Colonic mucosa (tissue), 4 donors: ENCODE measurements at regions not wholly inside any gene's neighbourhood (a gene's known extent, or its start where the extent isn't known, plus 50 kb on each side); places are given as distances from the start of the nearest gene placed in this dataset.

ENCODE experiments used
- DNase-seq: peaks from one replicate; pipeline ENCODE4 v3.0.0-alpha.2; 2020
- H3K27ac ChIP-seq: fragments of 200-600 bp; one replicate; pipeline ENCODE4 v1.8.0; 2021
- H3K27me3 ChIP-seq: fragments of 200-600 bp; one replicate; pipeline ENCODE4 v1.8.0; 2021
- H3K36me3 ChIP-seq: fragments of 200-600 bp; one replicate; pipeline ENCODE4 v1.8.0; 2021
- H3K4me1 ChIP-seq: fragments of 200-600 bp; one replicate; pipeline ENCODE4 v1.8.0; 2021; ENCODE audit warnings: mild to moderate bottlenecking
- H3K4me3 ChIP-seq: fragments of 200-600 bp; one replicate; pipeline ENCODE4 v1.8.0; 2021
- H3K9ac ChIP-seq, 2 donors: one replicate each; pipeline ENCODE4 v1.7.0; 2013; ENCODE audit warnings: control low read depth in 2 of 2, low read depth in 2 of 2, low read length in 2 of 2
- H3K9me3 ChIP-seq: fragments of 200-600 bp; one replicate; pipeline ENCODE4 v1.8.0; 2021
- intact Hi-C: fragments of 100-400 bp; cut with DNase I; formaldehyde crosslinking; loops from one replicate; pipeline ENCODE4 v1.14.1; 2022
- TF ChIP-seq, protein P1 (sequence below): fragments of 200-600 bp; IDR thresholded peaks from one replicate; pipeline ENCODE4 v1.8.0; 2022; ENCODE audit warnings: antibody characterized with exemption, mild to moderate bottlenecking
- donor health status: healthy.
- donor health status: DM: no; HTN: no; CAD: no.
- donor health status: DM: no; HTN: no; CAD: no.

DNA sequence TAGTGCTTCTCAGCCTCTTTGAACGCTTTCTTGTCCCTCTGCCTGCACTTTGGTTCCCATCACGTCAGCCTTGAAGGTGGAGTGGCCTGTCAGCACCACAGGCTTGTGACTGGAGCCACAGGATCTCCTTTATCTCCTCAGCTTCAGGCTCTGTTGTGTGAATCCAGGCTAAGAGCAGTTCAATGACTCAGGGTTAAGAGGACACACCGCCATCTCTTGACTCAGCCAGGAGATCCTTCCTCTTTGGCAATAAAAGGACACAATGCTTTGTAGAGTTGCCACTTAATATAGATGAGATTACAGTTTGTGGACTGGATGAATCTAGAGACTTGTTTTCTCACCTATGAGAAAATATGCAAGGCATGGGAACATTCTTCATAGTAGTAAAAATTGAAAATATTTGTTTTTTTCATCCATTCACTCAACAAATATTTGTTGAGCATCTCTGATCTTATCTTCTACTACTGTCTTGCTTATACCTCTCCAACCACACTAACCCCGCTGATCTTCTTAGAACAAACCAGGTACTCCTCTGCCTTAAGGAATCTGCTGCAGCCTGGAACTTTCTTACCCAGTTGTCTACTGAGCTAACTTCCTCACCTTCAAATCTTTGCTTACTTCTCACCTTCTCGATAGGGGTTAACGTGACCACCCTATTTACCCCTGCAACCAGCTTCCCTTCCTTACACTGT is 62.3 kb downstream of the UCHL1 start:
- intact Hi-C loops: no loop called here
- Histone ChIP-seq H3K4me3 (no peak overlapping the region), H3K4me1 (no peaks in the 10 kb centered on the region), H3K36me3 (no peaks in the 10 kb centered on the region), H3K9ac (no peak overlapping the region), H3K9me3 (no peaks in the 10 kb centered on the region), H3K27me3 (no peaks in the 10 kb centered on the region), H3K27ac (no peak overlapping the region)
- TF ChIP-seq, protein P1, sequence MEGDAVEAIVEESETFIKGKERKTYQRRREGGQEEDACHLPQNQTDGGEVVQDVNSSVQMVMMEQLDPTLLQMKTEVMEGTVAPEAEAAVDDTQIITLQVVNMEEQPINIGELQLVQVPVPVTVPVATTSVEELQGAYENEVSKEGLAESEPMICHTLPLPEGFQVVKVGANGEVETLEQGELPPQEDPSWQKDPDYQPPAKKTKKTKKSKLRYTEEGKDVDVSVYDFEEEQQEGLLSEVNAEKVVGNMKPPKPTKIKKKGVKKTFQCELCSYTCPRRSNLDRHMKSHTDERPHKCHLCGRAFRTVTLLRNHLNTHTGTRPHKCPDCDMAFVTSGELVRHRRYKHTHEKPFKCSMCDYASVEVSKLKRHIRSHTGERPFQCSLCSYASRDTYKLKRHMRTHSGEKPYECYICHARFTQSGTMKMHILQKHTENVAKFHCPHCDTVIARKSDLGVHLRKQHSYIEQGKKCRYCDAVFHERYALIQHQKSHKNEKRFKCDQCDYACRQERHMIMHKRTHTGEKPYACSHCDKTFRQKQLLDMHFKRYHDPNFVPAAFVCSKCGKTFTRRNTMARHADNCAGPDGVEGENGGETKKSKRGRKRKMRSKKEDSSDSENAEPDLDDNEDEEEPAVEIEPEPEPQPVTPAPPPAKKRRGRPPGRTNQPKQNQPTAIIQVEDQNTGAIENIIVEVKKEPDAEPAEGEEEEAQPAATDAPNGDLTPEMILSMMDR: no peak
- no peak for DNase-seq

DNA sequence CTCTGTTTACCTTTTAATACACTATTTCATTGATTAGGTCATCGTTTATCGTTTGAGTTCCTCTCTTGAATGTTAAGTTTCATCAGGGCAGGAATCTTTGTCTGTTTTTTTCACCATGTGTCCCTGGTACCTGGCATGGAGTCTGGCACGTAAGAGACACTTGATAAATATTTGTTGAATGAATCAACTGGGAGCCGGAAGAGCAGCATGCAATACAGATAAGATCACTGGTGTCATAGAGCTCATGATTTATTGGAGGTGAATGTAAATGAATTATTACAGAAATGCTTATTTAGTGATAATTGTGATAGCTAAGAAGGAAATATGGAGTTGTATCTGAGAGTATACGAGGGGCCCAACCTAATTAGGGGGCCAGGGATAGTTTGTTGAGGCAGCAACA is 62.8 kb downstream of the UCHL1 start:
- H3K36me3 ChIP-seq: no peaks in the 10 kb centered on the region
- no peaks in the 10 kb centered on the region for H3K9me3 ChIP-seq
- no peak overlapping the region for H3K9ac ChIP-seq
- no peak overlapping the region for H3K4me3 ChIP-seq
- no peaks in the 10 kb centered on the region for H3K27me3 ChIP-seq
- intact Hi-C loops: no loop called here
- no peaks in the 10 kb centered on the region for H3K4me1 ChIP-seq
- DNase-seq: no peak
- TF ChIP-seq, protein P1: no peak
- no peak overlapping the region for H3K27ac ChIP-seq

DNA sequence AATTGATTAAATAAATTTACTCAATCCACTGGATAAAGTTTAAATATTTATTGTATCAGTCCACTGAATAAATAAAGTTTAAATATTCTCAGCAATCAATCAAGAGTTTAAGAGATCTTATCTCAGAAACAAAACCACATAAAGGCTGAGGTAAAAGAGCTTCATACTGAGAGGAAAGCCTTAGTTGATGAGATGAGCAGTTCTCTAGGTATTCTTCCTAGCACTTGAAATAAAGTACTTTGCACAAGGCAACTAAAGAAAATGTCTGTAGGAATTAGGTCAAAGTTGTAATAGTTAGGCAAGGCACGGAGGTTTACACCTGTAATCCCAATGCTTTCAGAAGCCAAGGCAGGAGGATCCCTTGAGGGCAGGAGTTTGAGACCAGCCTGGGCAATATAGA is 63.5 kb downstream of the UCHL1 start:
- no peak for DNase-seq
- no peak overlapping the region for H3K9ac ChIP-seq
- H3K27ac ChIP-seq: no peak overlapping the region
- H3K4me3 ChIP-seq: no peak overlapping the region
- no peaks in the 10 kb centered on the region for H3K36me3 ChIP-seq
- TF ChIP-seq, protein P1: no peak
- no peaks in the 10 kb centered on the region for H3K9me3 ChIP-seq
- intact Hi-C loops: no loop called here
- no peaks in the 10 kb centered on the region for H3K4me1 ChIP-seq
- no peaks in the 10 kb centered on the region for H3K27me3 ChIP-seq

DNA sequence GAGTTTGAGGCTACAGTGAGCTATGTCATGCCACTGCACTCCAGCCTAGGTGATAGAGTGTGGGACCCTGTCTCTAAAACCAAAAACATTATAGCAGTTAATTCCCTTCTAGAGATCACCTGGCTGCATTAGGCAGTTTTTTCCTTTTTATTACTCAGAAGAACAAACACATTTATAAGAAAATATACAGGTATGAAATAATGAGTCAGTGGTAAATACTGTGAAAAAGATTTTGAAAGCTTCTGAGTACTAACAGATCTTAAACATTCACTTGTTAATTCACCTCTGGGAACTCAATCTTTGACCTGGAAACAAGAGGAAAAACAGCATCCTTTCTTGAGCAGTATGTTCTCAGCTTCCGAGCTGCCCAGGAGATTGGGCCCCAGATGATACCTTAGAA is 64.1 kb downstream of the UCHL1 start:
- TF ChIP-seq, protein P1: no peak
- DNase-seq: no peak
- intact Hi-C loops: no loop called here
- no peak overlapping the region for H3K4me3 ChIP-seq
- no peak overlapping the region for H3K9ac ChIP-seq
- H3K27me3 ChIP-seq: no peaks in the 10 kb centered on the region
- no peaks in the 10 kb centered on the region for H3K36me3 ChIP-seq
- H3K4me1 ChIP-seq: no peaks in the 10 kb centered on the region
- no peaks in the 10 kb centered on the region for H3K9me3 ChIP-seq
- no peak overlapping the region for H3K27ac ChIP-seq

DNA sequence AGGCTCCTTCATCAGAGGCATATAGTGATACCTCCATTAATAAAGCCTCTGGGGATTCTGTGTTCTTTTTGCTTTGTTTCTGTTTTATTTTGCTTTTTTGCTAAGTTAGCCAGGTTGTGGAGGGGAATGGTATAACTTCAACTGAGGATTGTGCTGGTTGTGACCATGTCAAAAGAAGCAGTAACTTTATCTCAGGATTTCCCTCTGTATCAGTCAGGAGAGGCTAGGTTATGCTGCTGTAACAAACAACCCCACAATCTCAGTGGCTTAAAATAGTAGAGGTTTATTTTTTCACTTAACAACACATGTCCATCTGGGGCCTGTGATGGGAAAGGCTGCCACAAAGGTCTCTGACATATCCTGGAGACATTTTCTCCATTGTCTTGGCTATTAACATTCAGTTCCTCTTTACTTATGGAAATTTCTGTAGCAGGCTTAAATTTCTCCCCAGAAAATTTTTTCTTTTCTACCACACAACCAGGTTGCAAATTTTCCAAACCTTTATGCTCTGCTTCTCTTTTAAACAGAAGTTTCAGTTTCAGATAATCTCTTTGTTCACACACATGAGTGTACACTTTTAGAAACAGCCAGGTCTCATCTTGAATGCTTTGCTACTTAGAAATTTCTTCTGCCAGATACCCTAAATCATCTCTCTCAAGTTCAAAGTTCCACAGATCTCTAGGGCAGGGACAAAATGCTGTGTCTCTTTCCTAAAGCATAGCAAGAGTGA is 64.7 kb downstream of the UCHL1 start:
- no peak overlapping the region for H3K9ac ChIP-seq

More for the DNA sequence above, 64.7 kb downstream of the UCHL1 start:
- no peaks in the 10 kb centered on the region for H3K36me3 ChIP-seq
- no peak for DNase-seq
- no peak overlapping the region for H3K27ac ChIP-seq
- H3K27me3 ChIP-seq: no peaks in the 10 kb centered on the region
- TF ChIP-seq, protein P1: no peak
- intact Hi-C loops: no loop called here
- no peaks in the 10 kb centered on the region for H3K4me1 ChIP-seq
- H3K9me3 ChIP-seq: no peaks in the 10 kb centered on the region
- no peak overlapping the region for H3K4me3 ChIP-seq
